HG03565 (cell line): ENCODE measurements at regions not wholly inside any gene's neighbourhood (a gene's known extent, or its start where the extent isn't known, plus 50 kb on each side); places are given as distances from the start of the nearest gene placed in this dataset.

Experiments
- ATAC-seq: cut with Tn5 transposase; IDR thresholded peaks from one replicate; pipeline ENCODE4 v1.9.1; 2021; ENCODE audit warnings: mild to moderate bottlenecking, moderate library complexity; ENCODE audit not compliant: unreplicated experiment

GRCh38 chr9:119781886-119782285, 412.7 kb upstream of the BRINP1 start:
- no peak for ATAC-seq

GRCh38 chr9:119775410-119775809, 406.2 kb upstream of the BRINP1 start:
- ATAC-seq = no peak

- ATAC-seq = no peak
Measured at GRCh38 chr9:119773823-119774222, 404.6 kb upstream of the BRINP1 start.

GRCh38 chr9:119771341-119771740, 402.1 kb upstream of the BRINP1 start:
- no peak for ATAC-seq

- ATAC-seq = no peak
Measured at GRCh38 chr9:119768266-119768665, 399.0 kb upstream of the BRINP1 start.

GRCh38 chr9:119765632-119766175, 396.5 kb upstream of the BRINP1 start:
- no peak for ATAC-seq

GRCh38 chr9:119763260-119763659, 394.0 kb upstream of the BRINP1 start:
- ATAC-seq = no peak

GRCh38 chr9:119761812-119762211, 392.6 kb upstream of the BRINP1 start:
- ATAC-seq = no peak

- ATAC-seq = no peak
Measured at GRCh38 chr9:119758990-119759389, 389.8 kb upstream of the BRINP1 start.

- no peak for ATAC-seq
Measured at GRCh38 chr9:119758241-119758640, 389.0 kb upstream of the BRINP1 start.

- no peak for ATAC-seq
Measured at GRCh38 chr9:119739476-119739875, 370.2 kb upstream of the BRINP1 start.

- ATAC-seq = peak; percentile 99
Measured at GRCh38 chr9:119736491-119737454, 367.5 kb upstream of the BRINP1 start.

GRCh38 chr9:119727988-119728387, 358.8 kb upstream of the BRINP1 start:
- ATAC-seq = no peak

GRCh38 chr9:119726035-119726434, 356.8 kb upstream of the BRINP1 start:
- ATAC-seq = no peak

GRCh38 chr9:119722384-119722783, 353.1 kb upstream of the BRINP1 start:
- no peak for ATAC-seq

- no peak for ATAC-seq
Measured at GRCh38 chr9:119712325-119712724, 343.1 kb upstream of the BRINP1 start.

- no peak for ATAC-seq
Measured at GRCh38 chr9:119709431-119709830, 340.2 kb upstream of the BRINP1 start.

GRCh38 chr9:119707228-119707845, 338.1 kb upstream of the BRINP1 start:
- no peak for ATAC-seq

- no peak for ATAC-seq
Measured at GRCh38 chr9:119701651-119702050, 332.4 kb upstream of the BRINP1 start.

GRCh38 chr9:119698535-119698934, 329.3 kb upstream of the BRINP1 start:
- no peak for ATAC-seq

- ATAC-seq = no peak
Measured at GRCh38 chr9:119697996-119698395, 328.8 kb upstream of the BRINP1 start.

- no peak for ATAC-seq
Measured at GRCh38 chr9:119689879-119690278, 320.6 kb upstream of the BRINP1 start.
